Testis (tissue), 2 donors: ENCODE measurements at regions not wholly inside any gene's neighbourhood (a gene's known extent, or its start where the extent isn't known, plus 50 kb on each side); places are given as distances from the start of the nearest gene placed in this dataset.

ENCODE experiments used
- POLR2A ChIP-seq: fragments of 450-650 bp; IDR thresholded peaks from one replicate; pipeline ENCODE4 v1.6.1; 2017; ENCODE audit warnings: antibody characterized with exemption, mild to moderate bottlenecking, moderate library complexity
- TF ChIP-seq, protein P1 (sequence below), 3 experiments: fragments of 450-650 bp in 2 of 3; fragments of 200-600 bp in 1 of 3; sonication (generic) in 1 of 3; IDR thresholded peaks; one replicate each; pipeline ENCODE4 v1.5.1; 2016 to 2019; ENCODE audit warnings: antibody characterized with exemption in 3 of 3, mild to moderate bottlenecking in 2 of 3, moderate library complexity in 1 of 3

DNA sequence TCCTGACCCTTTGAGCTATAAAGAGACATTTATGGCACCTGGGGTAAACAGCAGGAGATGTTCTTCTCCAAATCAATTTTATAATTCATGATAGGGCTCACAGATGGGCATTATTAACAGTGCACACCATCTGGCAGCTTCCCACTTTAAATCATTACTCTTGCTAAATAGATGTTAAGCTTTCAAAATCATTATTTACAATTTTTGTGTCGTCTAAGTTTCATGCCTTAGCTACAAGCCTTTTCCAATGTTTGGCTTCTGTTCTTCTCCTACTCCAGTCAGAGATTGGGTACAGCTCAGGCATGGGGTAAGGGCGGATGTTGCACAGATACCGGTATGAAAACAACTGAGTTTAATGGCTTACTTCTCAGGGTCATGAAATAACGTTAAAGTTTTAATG, 120.9 kb upstream of the PFN2 start:
- TF ChIP-seq, protein P1, sequence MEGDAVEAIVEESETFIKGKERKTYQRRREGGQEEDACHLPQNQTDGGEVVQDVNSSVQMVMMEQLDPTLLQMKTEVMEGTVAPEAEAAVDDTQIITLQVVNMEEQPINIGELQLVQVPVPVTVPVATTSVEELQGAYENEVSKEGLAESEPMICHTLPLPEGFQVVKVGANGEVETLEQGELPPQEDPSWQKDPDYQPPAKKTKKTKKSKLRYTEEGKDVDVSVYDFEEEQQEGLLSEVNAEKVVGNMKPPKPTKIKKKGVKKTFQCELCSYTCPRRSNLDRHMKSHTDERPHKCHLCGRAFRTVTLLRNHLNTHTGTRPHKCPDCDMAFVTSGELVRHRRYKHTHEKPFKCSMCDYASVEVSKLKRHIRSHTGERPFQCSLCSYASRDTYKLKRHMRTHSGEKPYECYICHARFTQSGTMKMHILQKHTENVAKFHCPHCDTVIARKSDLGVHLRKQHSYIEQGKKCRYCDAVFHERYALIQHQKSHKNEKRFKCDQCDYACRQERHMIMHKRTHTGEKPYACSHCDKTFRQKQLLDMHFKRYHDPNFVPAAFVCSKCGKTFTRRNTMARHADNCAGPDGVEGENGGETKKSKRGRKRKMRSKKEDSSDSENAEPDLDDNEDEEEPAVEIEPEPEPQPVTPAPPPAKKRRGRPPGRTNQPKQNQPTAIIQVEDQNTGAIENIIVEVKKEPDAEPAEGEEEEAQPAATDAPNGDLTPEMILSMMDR (IDR thresholded peaks at IDR 0.05), result no peak
- no peak for TF ChIP-seq POLR2A
